HAP-1 (cell line): ENCODE measurements at regions not wholly inside any gene's neighbourhood (a gene's known extent, or its start where the extent isn't known, plus 50 kb on each side); places are given as distances from the start of the nearest gene placed in this dataset.
"Not testable (repeated sequence)": the region's sequence is repeated elsewhere in the genome, so short reads cannot be mapped to it uniquely, and the experiment has no call there.

ENCODE experiments used
- DNase-seq, 2 experiments: peaks; one replicate each; pipeline ENCODE4 v3.0.0-alpha.2; 2016 to 2020; ENCODE audit warnings: low spot score in 2 of 2
- H3K27me3 ChIP-seq: fragments of 250-450 bp; sonication (Bioruptor Pico); 2 replicates; pipeline ENCODE4 v1.5.1; 2020; ENCODE audit warnings: low read depth, mild to moderate bottlenecking, moderate library complexity
- H3K36me3 ChIP-seq: fragments of 250-450 bp; sonication (Bioruptor Pico); replicated peaks from 2 replicates; pipeline ENCODE4 v1.5.1; 2020; ENCODE audit warnings: mild to moderate bottlenecking
- H3K4me1 ChIP-seq: fragments of 250-450 bp; sonication (Bioruptor Pico); 2 replicates; pipeline ENCODE4 v1.5.1; 2020; ENCODE audit warnings: mild to moderate bottlenecking
- H3K4me3 ChIP-seq: fragments of 250-450 bp; sonication (Bioruptor Pico); 2 replicates; pipeline ENCODE4 v1.5.1; 2020; ENCODE audit warnings: mild to moderate bottlenecking, moderate library complexity
- H3K9me3 ChIP-seq: fragments of 250-450 bp; sonication (Bioruptor Pico); 2 replicates; pipeline ENCODE4 v1.5.1; 2020; ENCODE audit warnings: mild to moderate bottlenecking, moderate library complexity
- in situ Hi-C: fragments of 300-500 bp; cut with MboI; formaldehyde crosslinking; loops from 3 replicates; pipeline ENCODE4 v1.14.3; 2020; ENCODE audit warnings: low sequenced_read_pairs, inconsistent platforms, mixed read lengths

DNA sequence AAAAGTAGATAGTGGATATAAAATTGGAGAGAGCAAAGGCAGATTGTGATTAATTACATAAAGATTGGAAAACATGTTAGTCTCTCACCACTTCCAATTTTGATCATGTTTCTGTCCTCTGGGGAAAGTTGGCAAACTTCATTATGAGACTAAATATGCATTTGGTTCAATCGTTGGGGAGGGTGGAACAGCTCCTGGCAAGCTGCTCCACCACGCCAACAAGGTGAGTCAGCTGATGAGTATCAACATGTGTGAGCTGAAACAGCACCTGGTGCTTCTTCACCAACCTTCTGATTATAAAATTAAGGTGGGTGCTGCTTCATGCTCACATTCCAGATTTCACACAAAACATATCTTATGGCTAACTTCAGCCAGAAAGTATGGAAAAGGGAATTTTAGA, 1784.6 kb downstream of the SLITRK5 start:
- Histone ChIP-seq H3K4me3 (no peak overlapping the region), H3K27me3 (no peaks in the 10 kb centered on the region), H3K9me3 (no peaks in the 10 kb centered on the region), H3K36me3 (no peaks in the 10 kb centered on the region), H3K4me1 (no peaks in the 10 kb centered on the region)
- in situ Hi-C loops: no loop called here
- DNase-seq: no peak

DNA sequence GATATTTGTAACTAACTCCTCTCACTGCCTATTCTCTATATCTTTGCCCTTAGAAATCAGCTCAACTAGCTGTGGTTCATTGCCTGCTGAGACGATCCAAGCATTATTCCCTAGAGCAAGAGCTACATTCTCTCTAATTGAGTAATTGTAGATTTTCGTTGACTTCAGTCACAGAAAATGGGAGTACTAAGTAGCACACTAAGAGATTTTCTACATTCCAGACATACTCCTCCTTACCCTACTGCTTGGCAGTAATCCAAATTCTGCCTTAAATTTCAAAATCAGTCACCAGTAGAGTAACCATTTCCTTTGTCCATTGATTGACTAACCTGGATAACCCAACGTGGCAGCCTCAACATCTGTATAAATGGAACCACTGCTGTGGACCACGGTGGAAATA, 1786.8 kb downstream of the SLITRK5 start:
- in situ Hi-C loops: no loop called here
- Histone ChIP-seq H3K4me1 (no peaks in the 10 kb centered on the region), H3K27me3 (no peaks in the 10 kb centered on the region), H3K36me3 (no peaks in the 10 kb centered on the region), H3K4me3 (no peak overlapping the region), H3K9me3 (no peaks in the 10 kb centered on the region)
- DNase-seq: no peak

DNA sequence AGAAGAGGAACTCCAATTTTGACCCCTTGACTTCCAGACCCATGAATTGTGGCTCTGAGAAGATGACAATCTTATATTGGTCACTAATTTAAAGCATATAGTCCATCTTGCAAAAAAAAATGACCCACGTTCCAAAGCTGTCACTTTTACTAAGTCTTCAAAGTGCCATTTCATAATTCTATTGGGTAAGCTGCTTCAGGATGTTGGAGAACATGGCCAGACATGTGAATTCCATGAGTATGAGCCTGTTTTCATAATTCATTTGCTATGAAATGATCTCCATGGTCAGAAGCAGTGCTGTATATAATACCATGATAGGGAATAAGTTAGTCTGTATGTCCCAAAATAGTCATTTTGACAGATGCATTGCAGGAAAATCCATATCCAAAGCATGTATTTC, 1787.3 kb downstream of the SLITRK5 start:
- H3K4me3 ChIP-seq: no peak overlapping the region
- no peaks in the 10 kb centered on the region for H3K36me3 ChIP-seq
- in situ Hi-C loops: no loop called here
- H3K27me3 ChIP-seq: no peaks in the 10 kb centered on the region
- DNase-seq: no peak
- no peaks in the 10 kb centered on the region for H3K4me1 ChIP-seq
- no peaks in the 10 kb centered on the region for H3K9me3 ChIP-seq

DNA sequence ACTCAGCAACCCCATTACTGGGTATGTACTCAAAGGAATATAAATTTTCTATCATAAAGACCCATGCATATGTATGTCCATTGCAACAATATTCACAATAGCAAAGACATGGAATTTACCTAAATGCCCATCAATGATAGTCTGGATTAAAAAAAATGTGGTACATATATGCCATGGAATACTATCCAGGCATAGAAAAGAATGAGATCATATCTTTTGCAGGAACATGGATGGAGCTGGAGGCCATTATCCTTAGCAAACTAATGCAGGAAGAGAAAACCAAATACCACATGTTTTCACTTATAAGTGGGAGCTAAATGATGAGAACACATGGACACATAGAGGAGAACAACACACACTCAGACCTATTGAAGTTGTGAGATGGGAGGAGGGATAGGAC, 1789.7 kb downstream of the SLITRK5 start:
- not testable (repeated sequence) for H3K36me3 ChIP-seq, DNase-seq

DNA sequence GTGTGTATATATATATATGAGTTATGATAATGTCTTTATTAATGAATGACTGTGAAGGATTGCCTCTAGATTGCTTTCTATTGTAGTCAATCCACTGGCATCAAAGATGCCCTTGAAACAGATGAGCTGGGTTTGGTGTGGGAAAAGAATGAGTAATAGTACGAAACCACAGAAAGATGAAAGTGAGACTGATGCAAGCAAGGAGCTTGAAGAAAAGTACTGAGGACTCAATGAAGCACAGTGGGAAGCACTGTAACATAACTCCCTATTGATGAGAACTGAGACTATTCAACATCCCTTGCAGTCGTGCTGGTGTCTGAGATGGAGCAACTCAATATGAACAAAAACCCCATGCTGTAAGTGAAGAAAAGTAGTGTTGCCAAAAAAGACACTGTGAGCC, 1794.2 kb downstream of the SLITRK5 start:
- H3K36me3 ChIP-seq: no peaks in the 10 kb centered on the region
- no peaks in the 10 kb centered on the region for H3K4me1 ChIP-seq
- no peaks in the 10 kb centered on the region for H3K27me3 ChIP-seq
- H3K9me3 ChIP-seq: no peaks in the 10 kb centered on the region
- in situ Hi-C loops: no loop called here
- DNase-seq: no peak
- H3K4me3 ChIP-seq: no peak overlapping the region

More for the DNA sequence above, 1789.7 kb downstream of the SLITRK5 start:
- in situ Hi-C loops, H3K4me1 ChIP-seq, H3K4me3 ChIP-seq, H3K9me3 ChIP-seq, H3K27me3 ChIP-seq: not testable (repeated sequence)

DNA sequence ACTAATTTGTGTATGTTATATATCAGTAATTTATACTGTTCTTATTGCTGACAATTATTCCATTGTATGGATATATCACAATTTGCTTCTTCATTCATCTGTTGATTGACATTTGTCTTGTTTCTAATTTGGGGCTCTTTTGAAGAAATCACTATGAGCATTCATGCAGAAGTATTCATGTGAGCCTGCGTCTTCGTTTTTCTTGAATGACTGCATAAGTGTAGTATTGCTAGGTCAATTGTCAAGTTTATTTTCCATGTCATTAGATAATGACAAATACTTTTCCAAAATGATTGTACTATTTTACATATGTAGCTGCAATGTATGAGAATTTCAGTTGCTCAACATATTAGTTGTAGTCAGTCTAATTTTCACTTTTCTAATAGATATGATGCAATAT, 1796.9 kb downstream of the SLITRK5 start:
- H3K4me3 ChIP-seq: no peak overlapping the region
- no peaks in the 10 kb centered on the region for H3K4me1 ChIP-seq
- H3K9me3 ChIP-seq: no peaks in the 10 kb centered on the region
- H3K36me3 ChIP-seq: no peaks in the 10 kb centered on the region
- H3K27me3 ChIP-seq: no peaks in the 10 kb centered on the region
- in situ Hi-C loops: no loop called here
- no peak for DNase-seq

DNA sequence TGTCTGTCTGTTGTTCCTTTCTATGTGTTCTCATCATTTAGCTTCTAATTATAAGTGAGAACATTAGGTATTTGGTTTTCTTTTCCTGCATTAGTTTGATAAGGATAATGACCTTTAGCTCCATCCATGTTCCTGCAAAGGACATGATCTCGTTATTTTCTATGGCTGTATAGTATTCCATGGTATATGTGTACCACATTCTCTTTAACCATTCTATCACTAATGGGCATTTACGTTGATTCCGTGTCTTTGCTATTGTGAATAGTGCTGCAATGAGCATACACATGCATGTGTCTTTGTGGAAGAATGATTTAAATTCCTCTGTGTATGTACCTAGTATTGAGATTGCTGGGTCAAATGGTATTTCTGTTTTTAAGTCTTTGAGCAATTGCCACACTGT, 1799.7 kb downstream of the SLITRK5 start:
- DNase-seq: no peak
- Histone ChIP-seq H3K9me3 (no peaks in the 10 kb centered on the region), H3K36me3 (no peaks in the 10 kb centered on the region), H3K4me3 (no peak overlapping the region), H3K27me3 (no peaks in the 10 kb centered on the region), H3K4me1 (no peaks in the 10 kb centered on the region)
- in situ Hi-C loops: no loop called here

DNA sequence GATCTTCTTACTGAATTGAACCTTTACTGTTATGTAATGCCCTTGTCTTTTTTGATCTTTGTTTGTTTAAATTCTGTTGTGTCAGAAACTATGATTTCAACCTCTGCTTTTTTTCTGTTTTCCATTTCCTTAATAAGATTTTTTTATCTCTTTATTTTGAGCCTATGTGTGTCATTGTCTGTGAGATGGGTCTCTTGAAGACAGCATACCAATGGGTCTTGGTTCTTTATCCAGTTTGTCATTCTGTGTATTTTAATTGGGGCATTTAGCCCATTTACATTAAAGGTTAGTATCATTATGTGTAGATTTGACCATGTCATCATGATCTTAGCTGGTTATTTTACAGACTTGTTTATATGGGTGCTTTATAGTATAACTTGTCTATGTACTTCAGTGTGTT, 1803.3 kb downstream of the SLITRK5 start:
- no peak for DNase-seq
- Histone ChIP-seq H3K27me3 (no peaks in the 10 kb centered on the region), H3K36me3 (no peaks in the 10 kb centered on the region), H3K4me1 (no peaks in the 10 kb centered on the region), H3K4me3 (no peak overlapping the region), H3K9me3 (no peaks in the 10 kb centered on the region)
- in situ Hi-C loops: no loop called here

DNA sequence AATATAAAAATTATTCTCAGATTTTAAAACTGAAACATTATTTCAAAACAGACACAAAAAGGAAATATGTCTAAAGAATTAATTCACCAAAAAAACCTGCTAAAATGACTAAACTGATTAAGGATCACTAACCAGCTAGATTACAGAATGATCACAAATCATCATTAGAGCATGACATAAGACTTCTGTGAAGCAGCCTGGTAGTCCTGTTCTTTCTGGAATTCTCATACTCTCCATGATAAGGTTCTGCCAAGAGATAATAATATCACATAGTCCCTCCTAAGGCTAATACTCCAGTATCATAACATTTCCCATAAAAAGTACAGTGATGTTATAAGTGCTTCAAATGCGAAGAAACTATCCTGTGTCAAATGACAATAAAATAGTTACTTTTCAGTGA, 1814.9 kb downstream of the SLITRK5 start:
- H3K36me3 ChIP-seq: no peaks in the 10 kb centered on the region
- no peak overlapping the region for H3K4me3 ChIP-seq
- in situ Hi-C loops: no loop called here
- H3K4me1 ChIP-seq: no peaks in the 10 kb centered on the region
- no peaks in the 10 kb centered on the region for H3K27me3 ChIP-seq
- no peaks in the 10 kb centered on the region for H3K9me3 ChIP-seq
- no peak for DNase-seq

DNA sequence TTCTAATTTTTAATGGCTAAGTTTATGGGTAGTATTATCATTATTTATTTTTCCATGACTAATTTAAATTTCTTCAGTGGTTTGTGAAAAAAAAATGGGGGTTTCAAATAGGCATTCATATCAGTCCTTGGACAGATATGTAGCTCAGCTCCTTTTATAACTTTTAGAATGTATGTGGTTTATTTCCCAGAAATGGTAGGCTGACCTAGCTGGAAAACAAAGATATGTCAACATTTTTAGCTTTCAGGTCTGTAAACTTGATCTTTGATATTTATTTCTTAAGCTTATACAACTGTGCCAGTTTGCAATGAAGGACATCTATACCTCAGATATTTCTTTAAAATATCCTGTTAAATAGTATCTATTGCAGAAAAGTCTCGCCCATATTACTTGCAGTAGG, 1815.5 kb downstream of the SLITRK5 start:
- no peak for DNase-seq
- Histone ChIP-seq H3K4me1 (no peaks in the 10 kb centered on the region), H3K36me3 (no peaks in the 10 kb centered on the region), H3K9me3 (no peaks in the 10 kb centered on the region), H3K27me3 (no peaks in the 10 kb centered on the region), H3K4me3 (no peak overlapping the region)
- in situ Hi-C loops: no loop called here

DNA sequence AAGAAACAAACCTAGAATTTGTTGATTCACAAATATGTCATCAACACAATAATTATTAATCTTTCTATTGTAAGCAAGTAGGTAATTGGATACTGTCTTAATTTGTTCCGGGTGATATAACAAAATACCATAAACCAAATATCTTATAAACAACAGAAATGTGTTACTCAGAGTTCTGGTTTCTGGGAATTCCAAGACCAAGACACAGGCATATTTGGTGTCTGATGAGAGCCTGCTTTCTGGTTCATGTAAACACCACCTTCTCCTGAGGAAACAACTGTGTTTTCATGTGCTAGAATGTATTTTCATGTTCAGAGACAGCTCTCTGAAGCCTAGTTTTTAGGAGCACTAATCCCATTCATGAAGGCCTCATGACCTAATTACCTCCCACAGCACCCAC, 1819.5 kb downstream of the SLITRK5 start:
- DNase-seq: no peak
- H3K4me3 ChIP-seq: no peak overlapping the region
- no peaks in the 10 kb centered on the region for H3K9me3 ChIP-seq
- H3K27me3 ChIP-seq: no peaks in the 10 kb centered on the region
- no peaks in the 10 kb centered on the region for H3K4me1 ChIP-seq
- H3K36me3 ChIP-seq: no peaks in the 10 kb centered on the region
- in situ Hi-C loops: no loop called here

DNA sequence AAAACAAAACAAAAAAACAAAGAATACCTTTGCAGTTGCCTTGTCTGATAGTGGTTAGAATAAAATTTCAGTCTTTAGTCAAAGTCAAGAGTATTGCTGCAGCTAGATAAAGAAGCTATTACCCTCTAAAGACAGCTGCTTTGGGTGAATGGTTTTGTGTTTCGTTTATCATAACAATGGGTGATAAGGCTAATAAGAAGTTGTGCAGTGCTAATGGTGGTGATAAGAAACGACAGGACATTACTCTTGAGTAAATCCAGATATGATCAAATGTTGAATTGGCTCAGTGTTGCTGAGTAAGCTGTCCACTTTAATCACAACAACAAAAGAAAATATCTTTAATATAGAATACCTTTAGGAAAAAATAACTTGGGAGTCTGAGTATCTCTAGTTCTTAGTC, 1825.3 kb downstream of the SLITRK5 start:
- Histone ChIP-seq H3K4me3 (no peak overlapping the region), H3K27me3 (no peaks in the 10 kb centered on the region), H3K4me1 (no peaks in the 10 kb centered on the region), H3K9me3 (no peaks in the 10 kb centered on the region), H3K36me3 (no peaks in the 10 kb centered on the region)
- no peak for DNase-seq
- in situ Hi-C loops: no loop called here

DNA sequence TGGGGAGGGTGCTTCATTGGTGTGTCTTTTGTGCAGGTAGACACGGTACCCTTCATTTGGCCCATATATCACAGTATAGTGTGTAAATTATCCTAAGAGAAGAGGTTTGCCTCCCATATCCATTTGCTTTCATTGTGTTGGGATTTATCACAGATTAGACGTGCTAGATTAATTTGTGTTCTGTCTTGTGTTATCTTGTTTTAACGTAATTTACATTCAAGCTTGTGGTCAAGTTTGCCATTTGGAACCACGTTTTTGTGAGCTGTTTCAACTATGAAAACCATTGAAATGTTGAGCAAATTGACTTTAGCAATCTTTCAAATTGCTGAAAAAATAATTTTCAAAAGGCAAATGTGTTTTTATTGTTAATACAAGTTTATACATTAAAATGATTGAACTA, 1826.5 kb downstream of the SLITRK5 start:
- no peaks in the 10 kb centered on the region for H3K36me3 ChIP-seq
- H3K4me1 ChIP-seq: no peaks in the 10 kb centered on the region
- H3K27me3 ChIP-seq: no peaks in the 10 kb centered on the region
- no peak overlapping the region for H3K4me3 ChIP-seq
- in situ Hi-C loops: no loop called here
- DNase-seq: no peak
- H3K9me3 ChIP-seq: no peaks in the 10 kb centered on the region

DNA sequence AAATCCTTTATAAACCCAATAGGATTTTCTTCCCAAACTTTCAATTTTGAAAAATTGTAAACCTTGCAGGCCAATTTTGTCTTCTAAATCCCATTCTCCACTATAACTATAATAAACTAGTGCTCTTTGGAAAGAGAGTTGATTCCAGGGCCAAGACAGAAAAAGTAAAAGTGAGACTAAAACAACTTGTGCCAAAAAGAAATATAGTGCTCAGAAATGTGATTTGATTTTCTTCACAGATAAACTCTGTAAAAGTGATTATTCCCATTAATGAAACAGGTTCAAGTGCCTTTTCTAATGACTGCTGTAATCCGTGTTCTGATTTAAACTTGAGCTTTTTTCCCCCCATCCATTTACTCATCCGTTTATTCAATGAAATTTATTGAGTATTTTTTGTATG, 1831.1 kb downstream of the SLITRK5 start:
- H3K4me1 ChIP-seq: no peaks in the 10 kb centered on the region
- H3K4me3 ChIP-seq: no peak overlapping the region
- no peak for DNase-seq
- no peaks in the 10 kb centered on the region for H3K27me3 ChIP-seq
- in situ Hi-C loops: no loop called here
- no peaks in the 10 kb centered on the region for H3K36me3 ChIP-seq
- no peaks in the 10 kb centered on the region for H3K9me3 ChIP-seq

DNA sequence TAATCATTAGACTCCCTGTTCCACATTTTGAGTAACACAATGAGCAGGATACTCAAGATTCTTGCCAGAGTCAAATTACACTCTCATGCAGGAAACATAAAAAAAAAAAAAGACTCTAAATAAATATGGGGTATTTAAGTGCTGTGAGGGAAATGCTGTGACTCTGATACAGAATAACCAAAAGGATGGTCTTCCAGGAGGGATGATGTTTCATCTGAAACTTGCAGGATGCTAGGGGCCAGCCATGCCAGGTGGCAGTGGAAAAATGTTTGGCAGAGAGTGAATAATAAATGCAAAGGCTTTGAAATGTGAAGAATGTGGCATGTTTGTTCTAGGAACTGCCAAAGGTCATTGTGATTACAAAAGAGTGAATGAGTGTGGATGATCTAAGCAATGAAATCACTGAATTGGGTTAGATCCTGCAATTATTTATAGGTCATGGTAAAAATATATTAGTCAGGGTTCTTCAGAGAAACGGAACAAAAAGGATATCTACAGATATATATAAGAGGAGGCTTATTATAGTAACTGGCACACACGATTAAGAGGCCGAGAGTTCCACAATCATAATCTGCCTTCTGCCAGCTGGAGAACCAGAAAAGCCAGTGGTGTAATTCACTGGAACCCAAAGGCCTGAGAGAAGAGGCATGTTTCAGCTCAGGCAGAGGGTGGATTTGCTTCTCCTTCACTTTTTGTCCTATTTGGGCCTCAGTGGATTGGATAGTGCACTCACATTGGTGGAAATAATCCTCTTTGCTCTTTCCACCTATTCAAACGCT, 1832.8 kb upstream of the MIR17HG start:
- no peaks in the 10 kb centered on the region for H3K9me3 ChIP-seq
- in situ Hi-C loops: no loop called here

More for the DNA sequence above, 1832.8 kb upstream of the MIR17HG start:
- Histone ChIP-seq H3K36me3 (no peaks in the 10 kb centered on the region), H3K4me3 (no peak overlapping the region), H3K4me1 (no peaks in the 10 kb centered on the region), H3K27me3 (no peaks in the 10 kb centered on the region)
- DNase-seq: no peak
